ENCODE measurements at regions not wholly inside any gene's neighbourhood (a gene's known extent, or its start where the extent isn't known, plus 50 kb on each side); places are given as distances from the start of the nearest gene placed in this dataset.

GRCh38 chr18:5720132-5720531 lies 175.2 kb downstream of the TMEM200C start (continued):
- TF ChIP-seq ZNF114 (CRISPR knock-in tag; IDR thresholded peaks at IDR 0.05): no peak
- no peak for TF ChIP-seq NANOG (IDR thresholded peaks at IDR 0.05; ENCODE audit: borderline replicate concordance)
- TF ChIP-seq POLR2AphosphoS5 (IDR thresholded peaks at IDR 0.05; ENCODE audit: low read depth): no peak
- no peak for TF ChIP-seq JUNB (IDR thresholded peaks at IDR 0.05; ENCODE audit: unreplicated experiment)

DNA sequence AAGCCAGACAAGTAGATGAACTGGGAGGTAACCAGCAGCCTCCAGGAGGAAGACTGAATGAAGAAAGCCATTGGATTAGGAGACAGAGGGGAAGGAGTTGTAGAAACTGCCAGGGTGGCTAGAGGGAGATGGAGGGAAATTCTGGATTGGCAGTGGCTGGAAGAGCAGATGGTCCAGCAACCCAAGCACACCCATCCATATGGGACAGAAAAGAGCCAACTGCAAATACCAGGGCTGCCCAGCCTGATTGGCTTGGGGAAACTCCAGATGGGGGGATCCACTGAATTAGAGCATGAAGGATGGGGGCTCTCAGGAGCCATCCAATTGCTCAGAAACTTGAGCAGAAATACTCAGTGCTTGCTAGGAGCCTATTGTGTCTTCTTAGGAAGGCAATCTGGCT lies 173.5 kb upstream of the EPB41L3 start:
- ATAC-seq (no peak), DNase-seq (ENCODE audit: low spot score) (no peak)
- Histone ChIP-seq H3K79me2 (replicated peaks; ENCODE audit: insufficient read depth) (no peaks in the 10 kb centered on the region), H3K4me2 (no peak overlapping the region), H3K4me3 (no peak overlapping the region), H4K20me1 (replicated peaks; ENCODE audit: insufficient read depth) (no peaks in the 10 kb centered on the region), H2AFZ (no peak overlapping the region), H3K36me3 (ENCODE audit: insufficient read depth) (no peaks in the 10 kb centered on the region), H3K4me1 (ENCODE audit: insufficient read depth) (no peaks in the 10 kb centered on the region), H3F3A (replicated peaks; ENCODE audit: low read depth) (no peaks in the 10 kb centered on the region), H3K27me3 (ENCODE audit: insufficient read depth) (no peaks in the 10 kb centered on the region), H3K9me2 (ENCODE audit: insufficient read depth) (no peaks in the 10 kb centered on the region), H3K27ac (ENCODE audit: low read depth) (no peak overlapping the region)
- H3K36me3 Mint-ChIP-seq (ENCODE audit: low read depth): no peaks in the 10 kb centered on the region
- no peaks in the 10 kb centered on the region for H3K4me1 Mint-ChIP-seq
- no peak overlapping the region for H3K4me3 Mint-ChIP-seq
- TF ChIP-seq EZH2 (IDR thresholded peaks at IDR 0.05; ENCODE audit: low read depth, unreplicated experiment) (no peak), CTCF (conservative IDR thresholded peaks at IDR 0.05; ENCODE audit: low read depth in 2 of 2) (no peak), EZH2phosphoT487 (IDR thresholded peaks at IDR 0.05; ENCODE audit: unreplicated experiment) (no peak), CREB1 (CRISPR knock-in tag; IDR thresholded peaks at IDR 0.05; ENCODE audit: low read depth) (no peak), NANOG (IDR thresholded peaks at IDR 0.05; ENCODE audit: borderline replicate concordance) (no peak), STAT1 (IDR thresholded peaks at IDR 0.05; ENCODE audit: unreplicated experiment) (no peak), POLR2AphosphoS5 (IDR thresholded peaks at IDR 0.05; ENCODE audit: low read depth) (no peak), ETS1 (IDR thresholded peaks at IDR 0.05) (no peak), ZNF462 (CRISPR knock-in tag; IDR thresholded peaks at IDR 0.05) (no peak), ZNF114 (CRISPR knock-in tag; IDR thresholded peaks at IDR 0.05) (no peak), JUNB (IDR thresholded peaks at IDR 0.05; ENCODE audit: unreplicated experiment) (no peak)
- TF ChIP-seq, protein P1, sequence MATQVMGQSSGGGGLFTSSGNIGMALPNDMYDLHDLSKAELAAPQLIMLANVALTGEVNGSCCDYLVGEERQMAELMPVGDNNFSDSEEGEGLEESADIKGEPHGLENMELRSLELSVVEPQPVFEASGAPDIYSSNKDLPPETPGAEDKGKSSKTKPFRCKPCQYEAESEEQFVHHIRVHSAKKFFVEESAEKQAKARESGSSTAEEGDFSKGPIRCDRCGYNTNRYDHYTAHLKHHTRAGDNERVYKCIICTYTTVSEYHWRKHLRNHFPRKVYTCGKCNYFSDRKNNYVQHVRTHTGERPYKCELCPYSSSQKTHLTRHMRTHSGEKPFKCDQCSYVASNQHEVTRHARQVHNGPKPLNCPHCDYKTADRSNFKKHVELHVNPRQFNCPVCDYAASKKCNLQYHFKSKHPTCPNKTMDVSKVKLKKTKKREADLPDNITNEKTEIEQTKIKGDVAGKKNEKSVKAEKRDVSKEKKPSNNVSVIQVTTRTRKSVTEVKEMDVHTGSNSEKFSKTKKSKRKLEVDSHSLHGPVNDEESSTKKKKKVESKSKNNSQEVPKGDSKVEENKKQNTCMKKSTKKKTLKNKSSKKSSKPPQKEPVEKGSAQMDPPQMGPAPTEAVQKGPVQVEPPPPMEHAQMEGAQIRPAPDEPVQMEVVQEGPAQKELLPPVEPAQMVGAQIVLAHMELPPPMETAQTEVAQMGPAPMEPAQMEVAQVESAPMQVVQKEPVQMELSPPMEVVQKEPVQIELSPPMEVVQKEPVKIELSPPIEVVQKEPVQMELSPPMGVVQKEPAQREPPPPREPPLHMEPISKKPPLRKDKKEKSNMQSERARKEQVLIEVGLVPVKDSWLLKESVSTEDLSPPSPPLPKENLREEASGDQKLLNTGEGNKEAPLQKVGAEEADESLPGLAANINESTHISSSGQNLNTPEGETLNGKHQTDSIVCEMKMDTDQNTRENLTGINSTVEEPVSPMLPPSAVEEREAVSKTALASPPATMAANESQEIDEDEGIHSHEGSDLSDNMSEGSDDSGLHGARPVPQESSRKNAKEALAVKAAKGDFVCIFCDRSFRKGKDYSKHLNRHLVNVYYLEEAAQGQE (IDR thresholded peaks at IDR 0.05; ENCODE audit: unreplicated experiment): no peak
- no peak overlapping the region for H3K27ac Mint-ChIP-seq
- H3K27me3 Mint-ChIP-seq (ENCODE audit: insufficient read depth, low read depth, poor library complexity): no peaks in the 10 kb centered on the region
- no peaks in the 10 kb centered on the region for H3K9me3 Mint-ChIP-seq
